Duodenal mucosa (tissue), 2 donors: ENCODE measurements at regions not wholly inside any gene's neighbourhood (a gene's known extent, or its start where the extent isn't known, plus 50 kb on each side); places are given as distances from the start of the nearest gene placed in this dataset.

Experiments
- H3K27ac ChIP-seq: one replicate; pipeline ENCODE4 v1.7.0; 2013; ENCODE audit warnings: low read depth, low read length
- H3K27me3 ChIP-seq, 2 donors: one replicate each; pipeline ENCODE4 v1.7.0; 2013; ENCODE audit warnings: low read length in 2 of 2, control low read depth in 1 of 2; ENCODE audit not compliant: insufficient read depth in 2 of 2, control insufficient read depth in 1 of 2
- H3K36me3 ChIP-seq, 2 donors: one replicate each; pipeline ENCODE4 v1.7.0; 2013; ENCODE audit warnings: low read length in 2 of 2, control low read depth in 1 of 2; ENCODE audit not compliant: insufficient read depth in 2 of 2, control insufficient read depth in 1 of 2
- H3K4me1 ChIP-seq, 2 donors: one replicate each; pipeline ENCODE4 v1.7.0; 2013; ENCODE audit warnings: low read length in 2 of 2, control low read depth in 1 of 2; ENCODE audit not compliant: insufficient read depth in 2 of 2, control insufficient read depth in 1 of 2
- H3K4me3 ChIP-seq, 2 donors: one replicate each; pipeline ENCODE4 v1.7.0; 2013; ENCODE audit warnings: low read length in 2 of 2, low read depth in 1 of 2
- H3K9ac ChIP-seq, 2 donors: one replicate each; pipeline ENCODE4 v1.7.0; 2013; ENCODE audit warnings: low read length in 2 of 2, low read depth in 1 of 2
- H3K9me3 ChIP-seq, 2 donors: one replicate each; pipeline ENCODE4 v1.7.0; 2013; ENCODE audit warnings: low read length in 2 of 2, control low read depth in 1 of 2; ENCODE audit not compliant: control insufficient read depth in 1 of 2

DNA sequence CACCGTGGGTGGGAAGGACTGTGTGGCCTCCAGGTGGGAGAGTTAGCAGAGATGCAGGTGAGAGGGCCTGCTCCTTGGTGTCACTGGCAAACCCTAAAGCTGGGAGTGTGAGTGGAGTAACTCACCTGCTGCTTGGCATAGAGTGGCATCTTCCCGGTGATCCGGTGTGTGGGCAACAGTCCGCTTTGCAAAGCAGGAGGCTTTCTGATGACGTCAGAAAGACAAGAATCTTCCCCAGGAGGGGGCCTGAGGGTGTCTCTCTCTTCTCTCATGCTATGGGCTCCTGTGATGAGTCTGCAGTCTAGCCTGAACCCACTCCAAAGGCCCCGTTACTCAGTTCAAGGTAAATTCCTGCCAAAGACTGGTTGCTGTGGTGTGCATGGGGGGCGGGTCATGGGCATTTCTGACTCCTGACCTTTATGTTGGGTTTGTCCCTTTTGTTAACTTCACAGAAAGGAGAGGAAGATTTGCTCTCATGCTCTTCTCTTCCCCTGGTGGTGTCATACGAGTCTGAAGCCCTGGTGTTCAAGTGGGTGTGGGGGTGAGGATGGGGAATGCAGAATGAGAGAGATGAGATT lies 187.9 kb downstream of the GATA3 start:
- H3K4me3 ChIP-seq: no peak overlapping the region
- H3K4me1 ChIP-seq: no peaks in the 10 kb centered on the region
- no peaks in the 10 kb centered on the region for H3K36me3 ChIP-seq
- H3K9ac ChIP-seq: no peak overlapping the region
- no peak overlapping the region for H3K27ac ChIP-seq
- no peaks in the 10 kb centered on the region for H3K27me3 ChIP-seq
- H3K9me3 ChIP-seq: no peaks in the 10 kb centered on the region

- H3K27me3 ChIP-seq: no peaks in the 10 kb centered on the region
- no peak overlapping the region for H3K27ac ChIP-seq
- H3K9ac ChIP-seq: no peak overlapping the region
- H3K4me1 ChIP-seq: no peaks in the 10 kb centered on the region
- H3K9me3 ChIP-seq: no peaks in the 10 kb centered on the region
- H3K36me3 ChIP-seq: no peaks in the 10 kb centered on the region
- no peak overlapping the region for H3K4me3 ChIP-seq
These were observed 190.8 kb downstream of the GATA3 start for GRCh38 chr10:8245131-8245813.

- no peaks in the 10 kb centered on the region for H3K9me3 ChIP-seq
- no peaks in the 10 kb centered on the region for H3K4me1 ChIP-seq
- no peaks in the 10 kb centered on the region for H3K27me3 ChIP-seq
- no peaks in the 10 kb centered on the region for H3K36me3 ChIP-seq
- H3K27ac ChIP-seq: no peak overlapping the region
- no peak overlapping the region for H3K4me3 ChIP-seq
- no peak overlapping the region for H3K9ac ChIP-seq
These were observed 191.3 kb downstream of the GATA3 start for GRCh38 chr10:8245814-8246142.

- Histone ChIP-seq H3K9me3 (no peaks in the 10 kb centered on the region), H3K4me1 (no peaks in the 10 kb centered on the region), H3K36me3 (no peaks in the 10 kb centered on the region), H3K9ac (no peak overlapping the region), H3K27me3 (no peaks in the 10 kb centered on the region), H3K4me3 (no peak overlapping the region), H3K27ac (no peak overlapping the region)
These were observed 192.1 kb downstream of the GATA3 start for GRCh38 chr10:8246548-8246947.

- Histone ChIP-seq H3K27me3 (no peaks in the 10 kb centered on the region), H3K9me3 (no peaks in the 10 kb centered on the region), H3K4me1 (no peaks in the 10 kb centered on the region), H3K9ac (no peak overlapping the region), H3K27ac (no peak overlapping the region), H3K4me3 (no peak overlapping the region), H3K36me3 (no peaks in the 10 kb centered on the region)
These were observed 192.7 kb downstream of the GATA3 start for GRCh38 chr10:8247191-8247590.

DNA sequence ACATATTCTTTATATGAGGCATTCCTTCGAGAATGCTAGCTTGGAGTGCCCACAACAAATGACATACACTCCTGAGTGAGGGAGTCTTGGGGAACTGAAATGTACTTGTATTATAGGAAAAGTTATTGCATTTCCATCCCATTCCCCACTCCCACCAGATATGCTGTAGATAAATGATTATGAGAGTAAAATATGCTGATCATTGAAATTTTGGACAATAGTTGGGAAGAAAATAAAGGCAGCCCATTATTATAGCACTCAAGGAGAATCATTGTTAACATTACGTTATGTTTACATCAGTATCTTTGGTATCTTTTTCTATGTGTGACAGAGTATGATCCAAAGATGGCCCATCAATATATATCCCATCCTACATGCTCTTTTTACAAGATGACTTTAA lies 194.4 kb downstream of the GATA3 start:
- Histone ChIP-seq H3K27ac (no peak overlapping the region), H3K9ac (no peak overlapping the region)

GRCh38 chr10:8254350-8254749 lies 199.9 kb downstream of the GATA3 start:
- H3K4me3 ChIP-seq: no peak overlapping the region
- no peaks in the 10 kb centered on the region for H3K27me3 ChIP-seq
- no peak overlapping the region for H3K27ac ChIP-seq
- no peak overlapping the region for H3K9ac ChIP-seq
- H3K36me3 ChIP-seq: no peaks in the 10 kb centered on the region
- H3K4me1 ChIP-seq: no peaks in the 10 kb centered on the region
- no peaks in the 10 kb centered on the region for H3K9me3 ChIP-seq

More for the DNA sequence above, 194.4 kb downstream of the GATA3 start:
- no peaks in the 10 kb centered on the region for H3K27me3 ChIP-seq
- H3K36me3 ChIP-seq: no peaks in the 10 kb centered on the region
- no peaks in the 10 kb centered on the region for H3K4me1 ChIP-seq
- no peaks in the 10 kb centered on the region for H3K9me3 ChIP-seq
- no peak overlapping the region for H3K4me3 ChIP-seq

GRCh38 chr10:8255301-8255700 lies 200.8 kb downstream of the GATA3 start:
- Histone ChIP-seq H3K9ac (no peak overlapping the region), H3K27ac (no peak overlapping the region), H3K36me3 (no peaks in the 10 kb centered on the region), H3K4me1 (no peaks in the 10 kb centered on the region), H3K9me3 (no peaks in the 10 kb centered on the region), H3K4me3 (no peak overlapping the region), H3K27me3 (no peaks in the 10 kb centered on the region)

DNA sequence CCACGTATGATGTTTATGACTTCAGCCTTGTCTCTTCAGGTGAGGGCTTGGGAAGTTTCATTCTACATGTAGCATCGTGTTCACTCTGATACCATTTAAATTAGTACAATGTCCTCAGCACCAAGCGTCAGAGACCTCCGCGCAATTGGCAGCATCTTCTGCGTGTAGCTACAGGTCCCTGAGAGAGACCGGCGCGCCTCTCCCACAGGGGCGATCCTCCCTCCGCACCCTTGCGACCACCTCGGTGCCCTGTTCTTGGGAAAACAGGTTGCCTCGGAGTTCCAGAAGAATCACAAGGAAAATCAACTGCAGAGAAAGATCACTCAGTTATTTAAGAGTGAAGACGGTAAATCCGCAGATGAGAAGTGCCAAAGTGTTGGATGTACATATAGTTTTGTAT lies 206.2 kb downstream of the GATA3 start:
- H3K4me1 ChIP-seq: no peaks in the 10 kb centered on the region
- no peak overlapping the region for H3K27ac ChIP-seq
- no peak overlapping the region for H3K4me3 ChIP-seq
- no peaks in the 10 kb centered on the region for H3K9me3 ChIP-seq
- H3K36me3 ChIP-seq: no peaks in the 10 kb centered on the region
- no peaks in the 10 kb centered on the region for H3K27me3 ChIP-seq
- no peak overlapping the region for H3K9ac ChIP-seq

DNA sequence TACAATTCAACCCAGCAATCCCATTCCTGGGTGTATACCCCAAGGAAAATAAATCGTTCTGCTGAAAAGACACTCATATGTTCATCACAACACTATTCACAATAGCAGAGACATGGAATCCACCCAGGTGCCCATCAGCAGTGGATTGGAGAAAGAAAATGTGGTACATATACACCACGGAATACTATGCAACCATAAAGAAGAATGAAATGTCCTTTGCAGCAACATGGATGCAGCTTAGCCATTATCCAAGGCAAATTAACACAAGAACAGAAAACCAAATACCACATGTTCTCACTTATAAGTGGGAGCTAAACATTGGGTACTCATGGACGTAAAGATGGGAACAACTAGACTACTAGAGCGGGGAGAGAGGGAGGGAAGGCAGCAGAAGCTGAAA lies 207.8 kb downstream of the GATA3 start:
- H3K9ac ChIP-seq: no peak overlapping the region
- no peaks in the 10 kb centered on the region for H3K9me3 ChIP-seq
- no peak overlapping the region for H3K4me3 ChIP-seq
- H3K27me3 ChIP-seq: no peaks in the 10 kb centered on the region
- no peaks in the 10 kb centered on the region for H3K4me1 ChIP-seq
- no peak overlapping the region for H3K27ac ChIP-seq
- no peaks in the 10 kb centered on the region for H3K36me3 ChIP-seq
